Panc1 (cell line): ENCODE measurements at regions not wholly inside any gene's neighbourhood (a gene's known extent, or its start where the extent isn't known, plus 50 kb on each side); places are given as distances from the start of the nearest gene placed in this dataset.

Experiments
- ATAC-seq: fragments of 200-7000 bp; cut with Tn5 transposase; 2 replicates; pipeline ENCODE4 v1.9.1; 2020; ENCODE audit warnings: mild to moderate bottlenecking, moderate library complexity
- BruUV-seq: library from RNA; stranded (reverse); fragments of 400-500 nt; replicated peaks from 2 replicates; lab custom pipeline; 2021; lab: Mats Ljungman, UMichigan
- CTCF ChIA-PET: fragments of 300-600 bp; sonication (Branson Sonifier 250); formaldehyde crosslinking; loops from one replicate; lab custom pipeline; 2022; ENCODE audit warnings: antibody characterized with exemption; lab: Charles Lee
- POLR2A ChIA-PET: fragments of 300-600 bp; sonication (Branson Sonifier 250); formaldehyde crosslinking; loops from one replicate; lab custom pipeline; 2022; ENCODE audit warnings: antibody characterized with exemption; lab: Charles Lee
- DNase-seq: peaks from one replicate; pipeline ENCODE4 v3.0.0-alpha.2; 2010; ENCODE audit warnings: low read depth, low spot score
- H3K27ac ChIP-seq: 2 replicates; pipeline ENCODE4 v1.5.1; 2011; ENCODE audit warnings: mild to moderate bottlenecking, low read length, inconsistent platforms
- H3K27me3 ChIP-seq: fragments of 200-500 bp; sonication (Bioruptor generic); 2 replicates; pipeline ENCODE4 v1.6.0; 2014; ENCODE audit warnings: low read length, inconsistent platforms; ENCODE audit not compliant: control insufficient read depth, insufficient read depth
- H3K36me3 ChIP-seq: fragments of 200-500 bp; sonication (Bioruptor generic); 2 replicates; pipeline ENCODE4 v1.5.1; 2014; ENCODE audit warnings: inconsistent platforms, mild to moderate bottlenecking, low read length, moderate library complexity; ENCODE audit not compliant: control insufficient read depth, insufficient read depth
- H3K4me1 ChIP-seq: 2 replicates; pipeline ENCODE4 v1.5.1; 2011; ENCODE audit warnings: inconsistent platforms, mild to moderate bottlenecking, low read length, moderate library complexity; ENCODE audit not compliant: control insufficient read depth, insufficient read depth
- H3K4me3 ChIP-seq, 2 experiments: 2 replicates each; pipeline ENCODE4 v1.5.1; 2011 to 2012; ENCODE audit warnings: low read depth in 2 of 2, low read length in 2 of 2, mild to moderate bottlenecking in 2 of 2, inconsistent platforms in 1 of 2, moderate library complexity in 1 of 2
- H3K9me3 ChIP-seq: fragments of 200-500 bp; sonication (Bioruptor generic); 2 replicates; pipeline ENCODE4 v1.5.1; 2014; ENCODE audit warnings: low read depth, mild to moderate bottlenecking, inconsistent platforms, low read length, moderate library complexity; ENCODE audit not compliant: control insufficient read depth, insufficient read depth
- POLR2AphosphoS5 ChIP-seq: IDR thresholded peaks from 2 replicates; pipeline ENCODE4 v1.6.1; 2012; ENCODE audit warnings: mild to moderate bottlenecking, low read depth, low read length, moderate library complexity
- SIN3A ChIP-seq: IDR thresholded peaks from 2 replicates; pipeline ENCODE4 v1.6.1; 2012; ENCODE audit warnings: low read depth, mild to moderate bottlenecking, low read length, moderate library complexity, borderline replicate concordance; ENCODE audit not compliant: insufficient read depth
- TCF7L2 ChIP-seq: IDR thresholded peaks from 2 replicates; pipeline ENCODE4 v1.6.1; 2011; ENCODE audit warnings: mild to moderate bottlenecking, low read depth, low read length, inconsistent platforms
- in situ Hi-C: cut with HindIII; loops from 2 replicates; pipeline ENCODE4 v1.10.0; 2016; ENCODE audit warnings: low sequenced_read_pairs, low pct_unique_long_range_greater_than_20kb
- intact Hi-C: fragments of 100-400 bp; cut with micrococcal nuclease; formaldehyde crosslinking; loops from one replicate; pipeline ENCODE4 v1.10.0; 2022; ENCODE audit not compliant: unreplicated experiment
- TF ChIP-seq, protein P1 (sequence below), 2 experiments: IDR thresholded peaks; 2 replicates each; pipeline ENCODE4 v1.6.1; 2011 to 2012; ENCODE audit warnings: low read depth in 2 of 2, control low read depth in 1 of 2, low read length in 1 of 2, mild to moderate bottlenecking in 1 of 2, moderate library complexity in 1 of 2; ENCODE audit not compliant: insufficient read depth in 1 of 2
- TF ChIP-seq, protein P2 (sequence below): fragments of 450-650 bp; IDR thresholded peaks from 2 replicates; pipeline ENCODE4 v1.5.1; 2017; ENCODE audit warnings: mild to moderate bottlenecking

DNA sequence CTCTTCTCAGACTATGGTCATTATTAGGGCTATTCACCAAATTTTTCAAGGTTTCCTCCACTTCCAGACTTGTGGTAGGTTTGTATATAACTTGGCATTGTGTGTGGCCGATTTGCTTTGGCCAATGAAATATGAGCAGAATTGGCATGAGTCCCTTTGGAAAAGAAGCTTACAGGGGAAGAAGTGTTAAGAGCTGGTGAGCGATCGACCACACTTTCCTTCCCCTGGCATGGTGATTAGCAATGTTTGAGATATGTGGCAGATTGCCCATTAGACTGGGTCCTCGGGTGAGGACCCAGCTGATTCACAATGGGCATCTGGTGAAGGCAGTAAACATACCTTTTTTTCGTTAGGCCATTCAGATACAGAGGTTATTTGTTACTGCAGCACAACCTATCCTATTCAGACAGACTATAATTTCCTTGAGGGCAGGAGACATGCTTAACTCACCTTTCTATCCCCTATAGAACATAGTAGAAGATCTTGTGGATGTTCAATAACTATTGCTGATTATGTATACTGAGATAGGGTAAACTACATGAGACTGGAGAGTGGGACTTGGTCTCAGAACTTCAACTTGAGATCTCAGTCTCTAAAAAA lies 62.8 kb upstream of the KLF9 start:
- ATAC-seq, result no peak
- TF ChIP-seq TCF7L2, result no peak
- no peak for TF ChIP-seq SIN3A
- TF ChIP-seq, protein P1, sequence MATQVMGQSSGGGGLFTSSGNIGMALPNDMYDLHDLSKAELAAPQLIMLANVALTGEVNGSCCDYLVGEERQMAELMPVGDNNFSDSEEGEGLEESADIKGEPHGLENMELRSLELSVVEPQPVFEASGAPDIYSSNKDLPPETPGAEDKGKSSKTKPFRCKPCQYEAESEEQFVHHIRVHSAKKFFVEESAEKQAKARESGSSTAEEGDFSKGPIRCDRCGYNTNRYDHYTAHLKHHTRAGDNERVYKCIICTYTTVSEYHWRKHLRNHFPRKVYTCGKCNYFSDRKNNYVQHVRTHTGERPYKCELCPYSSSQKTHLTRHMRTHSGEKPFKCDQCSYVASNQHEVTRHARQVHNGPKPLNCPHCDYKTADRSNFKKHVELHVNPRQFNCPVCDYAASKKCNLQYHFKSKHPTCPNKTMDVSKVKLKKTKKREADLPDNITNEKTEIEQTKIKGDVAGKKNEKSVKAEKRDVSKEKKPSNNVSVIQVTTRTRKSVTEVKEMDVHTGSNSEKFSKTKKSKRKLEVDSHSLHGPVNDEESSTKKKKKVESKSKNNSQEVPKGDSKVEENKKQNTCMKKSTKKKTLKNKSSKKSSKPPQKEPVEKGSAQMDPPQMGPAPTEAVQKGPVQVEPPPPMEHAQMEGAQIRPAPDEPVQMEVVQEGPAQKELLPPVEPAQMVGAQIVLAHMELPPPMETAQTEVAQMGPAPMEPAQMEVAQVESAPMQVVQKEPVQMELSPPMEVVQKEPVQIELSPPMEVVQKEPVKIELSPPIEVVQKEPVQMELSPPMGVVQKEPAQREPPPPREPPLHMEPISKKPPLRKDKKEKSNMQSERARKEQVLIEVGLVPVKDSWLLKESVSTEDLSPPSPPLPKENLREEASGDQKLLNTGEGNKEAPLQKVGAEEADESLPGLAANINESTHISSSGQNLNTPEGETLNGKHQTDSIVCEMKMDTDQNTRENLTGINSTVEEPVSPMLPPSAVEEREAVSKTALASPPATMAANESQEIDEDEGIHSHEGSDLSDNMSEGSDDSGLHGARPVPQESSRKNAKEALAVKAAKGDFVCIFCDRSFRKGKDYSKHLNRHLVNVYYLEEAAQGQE (IDR thresholded peaks at IDR 0.05; ENCODE audit: insufficient read depth in 1 of 2, low read depth in 2 of 2, low read length in 1 of 2), result no peak
- TF ChIP-seq, protein P2, sequence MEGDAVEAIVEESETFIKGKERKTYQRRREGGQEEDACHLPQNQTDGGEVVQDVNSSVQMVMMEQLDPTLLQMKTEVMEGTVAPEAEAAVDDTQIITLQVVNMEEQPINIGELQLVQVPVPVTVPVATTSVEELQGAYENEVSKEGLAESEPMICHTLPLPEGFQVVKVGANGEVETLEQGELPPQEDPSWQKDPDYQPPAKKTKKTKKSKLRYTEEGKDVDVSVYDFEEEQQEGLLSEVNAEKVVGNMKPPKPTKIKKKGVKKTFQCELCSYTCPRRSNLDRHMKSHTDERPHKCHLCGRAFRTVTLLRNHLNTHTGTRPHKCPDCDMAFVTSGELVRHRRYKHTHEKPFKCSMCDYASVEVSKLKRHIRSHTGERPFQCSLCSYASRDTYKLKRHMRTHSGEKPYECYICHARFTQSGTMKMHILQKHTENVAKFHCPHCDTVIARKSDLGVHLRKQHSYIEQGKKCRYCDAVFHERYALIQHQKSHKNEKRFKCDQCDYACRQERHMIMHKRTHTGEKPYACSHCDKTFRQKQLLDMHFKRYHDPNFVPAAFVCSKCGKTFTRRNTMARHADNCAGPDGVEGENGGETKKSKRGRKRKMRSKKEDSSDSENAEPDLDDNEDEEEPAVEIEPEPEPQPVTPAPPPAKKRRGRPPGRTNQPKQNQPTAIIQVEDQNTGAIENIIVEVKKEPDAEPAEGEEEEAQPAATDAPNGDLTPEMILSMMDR, result no peak
- TF ChIP-seq POLR2AphosphoS5, result no peak
- POLR2A ChIA-PET, result no interaction called here
- intact Hi-C loops, result no loop called here
- no peak for DNase-seq
- H3K36me3 ChIP-seq, result no peaks in the 10 kb centered on the region
- no peak overlapping the region for H3K27ac ChIP-seq
- H3K9me3 ChIP-seq, result no peaks in the 10 kb centered on the region
- no peaks in the 10 kb centered on the region for H3K27me3 ChIP-seq
- H3K4me1 ChIP-seq, result peaks cover 2% of the 10 kb centered on the region; the same call in 1 of the 2 replicates
- no TSS peak for BruUV-seq
- CTCF ChIA-PET, result no interaction called here
- no peak overlapping the region for H3K4me3 ChIP-seq
- in situ Hi-C loops, result no loop called here

DNA sequence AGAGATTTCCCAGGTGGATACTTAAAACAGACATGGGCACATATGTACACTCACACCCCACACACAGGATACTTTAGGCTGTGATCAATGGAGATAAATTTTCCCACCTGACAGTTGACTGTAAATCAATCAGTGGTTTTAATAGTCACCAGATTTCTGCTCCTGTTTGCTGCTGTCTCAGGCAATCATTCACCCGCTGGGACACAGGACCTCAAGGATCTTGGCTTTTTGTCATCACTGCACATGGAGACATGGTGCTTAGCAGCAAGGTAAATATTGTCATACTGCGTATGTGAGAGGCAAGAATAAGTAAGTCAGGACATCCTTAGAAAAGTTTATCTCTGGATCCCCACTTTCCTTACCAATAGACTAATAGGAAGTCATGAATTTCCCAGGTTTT lies 60.8 kb upstream of the KLF9 start:
- Histone ChIP-seq H3K36me3 (no peaks in the 10 kb centered on the region), H3K27ac (no peak overlapping the region), H3K4me1 (peaks cover under 1% of the 10 kb centered on the region; the same call in 1 of the 2 replicates), H3K27me3 (no peaks in the 10 kb centered on the region), H3K4me3 (no peak overlapping the region), H3K9me3 (no peaks in the 10 kb centered on the region)
- BruUV-seq, result no TSS peak
- no peak for TF ChIP-seq SIN3A
- TF ChIP-seq, protein P1 (IDR thresholded peaks at IDR 0.05; ENCODE audit: insufficient read depth in 1 of 2, low read depth in 2 of 2, low read length in 1 of 2), result no peak
- TF ChIP-seq, protein P2, result no peak
- TF ChIP-seq TCF7L2, result no peak
- no peak for TF ChIP-seq POLR2AphosphoS5
- in situ Hi-C loops (no loop called here), intact Hi-C loops (no loop called here)
- no peak for DNase-seq
- POLR2A ChIA-PET, result no interaction called here
- ATAC-seq, result no peak
- CTCF ChIA-PET, result no interaction called here
